Left lung (tissue), 4 donors: ENCODE measurements at regions not wholly inside any gene's neighbourhood (a gene's known extent, or its start where the extent isn't known, plus 50 kb on each side); places are given as distances from the start of the nearest gene placed in this dataset.

ENCODE experiments used
- ATAC-seq: fragments of 200-7000 bp; cut with Tn5 transposase; one replicate; pipeline ENCODE4 v1.9.1; 2020; ENCODE audit warnings: moderate library complexity
- DNase-seq, 4 donors: peaks; one replicate each; pipeline ENCODE4 v3.0.0-alpha.2; 2013 to 2020
- H3K27ac ChIP-seq, 2 donors: fragments of 200-600 bp; sonication (generic) in 1 of 2; one replicate each; pipeline versions ENCODE4 v1.5.0 to v1.8.0; 2020 to 2021
- H3K27me3 ChIP-seq, 2 donors: fragments of 200-600 bp; sonication (generic) in 1 of 2; one replicate each; pipeline versions ENCODE4 v1.5.0 to v1.8.0; 2020 to 2021
- H3K36me3 ChIP-seq, 2 donors: fragments of 200-600 bp; sonication (generic) in 1 of 2; one replicate each; pipeline versions ENCODE4 v1.5.0 to v1.8.0; 2020 to 2021
- H3K4me1 ChIP-seq, 2 donors: fragments of 200-600 bp; one replicate each; pipeline ENCODE4 v1.8.0; 2021
- H3K4me3 ChIP-seq, 2 donors: fragments of 200-600 bp; sonication (generic) in 1 of 2; one replicate each; pipeline versions ENCODE4 v1.5.0 to v1.8.0; 2020 to 2021; ENCODE audit warnings: mild to moderate bottlenecking in 1 of 2
- H3K9me3 ChIP-seq, 2 donors: fragments of 200-600 bp; sonication (generic) in 1 of 2; one replicate each; pipeline versions ENCODE4 v1.5.0 to v1.8.0; 2020 to 2021
- CTCF ChIP-seq, 2 donors: fragments of 200-600 bp; sonication (generic) in 1 of 2; IDR thresholded peaks; one replicate each; pipeline versions ENCODE4 v1.5.0 to v1.8.0; 2021; ENCODE audit warnings: antibody characterized with exemption in 2 of 2
- intact Hi-C, 2 donors: fragments of 100-400 bp; cut with DNase I; formaldehyde crosslinking; loops; one replicate each; pipeline versions ENCODE4 v1.11.2 to v1.14.2; 2022
- donor health status: DM: no; HTN: yes; CAD: no.
- donor health status: DM: no; HTN: no; CAD: no.

DNA sequence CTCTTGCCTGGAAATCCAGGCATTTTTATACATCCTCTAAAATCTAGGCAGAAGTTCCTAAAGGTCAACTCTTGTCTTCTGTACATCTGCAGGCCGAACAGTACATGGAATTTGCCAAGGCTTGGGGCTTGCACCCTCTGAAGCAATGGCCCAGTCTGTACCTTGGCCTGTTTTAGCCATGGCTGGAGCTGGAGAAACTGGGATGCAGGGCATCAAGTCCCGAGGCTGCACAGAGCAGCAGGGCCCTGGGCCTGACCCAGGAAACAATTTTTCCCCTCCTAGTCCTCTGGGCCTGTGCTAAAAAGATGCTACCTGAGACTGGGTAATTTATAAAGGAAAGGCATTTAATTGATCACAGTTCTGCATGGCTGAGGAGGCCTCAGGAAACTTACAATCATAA is 520.8 kb upstream of the MIR17HG start:
- intact Hi-C loops: no loop called here
- no peak for DNase-seq
- Histone ChIP-seq H3K4me1 (no peaks in the 10 kb centered on the region), H3K27ac (no peak overlapping the region), H3K4me3 (no peak overlapping the region), H3K27me3 (no peaks in the 10 kb centered on the region), H3K9me3 (peaks cover 0 to 5% of the 10 kb centered on the region in 2 donors), H3K36me3 (no peaks in the 10 kb centered on the region)
- no peak for TF ChIP-seq CTCF (IDR thresholded peaks at IDR 0.05)
- ATAC-seq: no peak

DNA sequence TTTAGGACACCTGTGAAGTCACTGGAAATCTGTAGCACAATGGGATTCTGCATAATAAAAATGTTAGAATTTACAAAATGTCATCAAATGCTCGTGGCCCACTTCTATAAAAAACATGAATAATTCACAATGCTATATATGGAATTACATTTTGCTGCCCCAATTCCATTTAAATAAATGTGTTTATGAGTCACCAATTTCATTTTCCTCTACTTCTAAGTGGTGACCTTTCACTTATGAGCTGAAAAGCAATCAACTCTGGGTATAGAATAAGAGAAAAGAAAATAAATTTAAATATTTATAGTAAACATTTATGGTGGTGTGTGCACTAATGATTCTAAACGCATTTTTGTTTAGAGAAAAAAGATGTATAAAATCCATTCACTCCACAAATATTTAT is 516.7 kb upstream of the MIR17HG start:
- Histone ChIP-seq H3K27ac (no peak overlapping the region), H3K27me3 (no peaks in the 10 kb centered on the region), H3K4me3 (no peak overlapping the region), H3K4me1 (no peaks in the 10 kb centered on the region), H3K9me3 (peaks cover 0 to 5% of the 10 kb centered on the region in 2 donors), H3K36me3 (no peaks in the 10 kb centered on the region)
- TF ChIP-seq CTCF (IDR thresholded peaks at IDR 0.05): no peak
- intact Hi-C loops: no loop called here
- DNase-seq (no peak), ATAC-seq (no peak)

DNA sequence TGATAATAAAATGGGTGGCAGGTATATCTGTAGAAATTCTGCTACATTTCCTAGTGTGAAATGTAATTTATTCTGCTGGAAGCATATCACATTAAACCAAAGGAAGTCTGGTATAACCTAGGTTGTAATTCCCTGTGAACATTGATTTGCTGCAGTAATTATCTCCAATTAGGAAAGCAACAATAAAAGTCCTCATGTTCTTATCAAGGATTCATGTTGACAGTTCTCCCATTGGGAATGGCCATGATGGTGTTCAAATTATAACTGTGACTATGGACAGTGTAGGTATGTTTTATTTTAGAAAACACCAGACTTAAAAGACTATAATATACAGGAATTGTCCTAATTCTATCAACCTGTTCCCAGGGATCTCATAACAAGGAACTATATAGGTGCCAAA is 513.5 kb upstream of the MIR17HG start:
- Histone ChIP-seq H3K9me3 (no peaks in the 10 kb centered on the region), H3K27me3 (no peaks in the 10 kb centered on the region), H3K4me1 (no peaks in the 10 kb centered on the region), H3K36me3 (no peaks in the 10 kb centered on the region), H3K4me3 (no peak overlapping the region), H3K27ac (no peak overlapping the region)
- ATAC-seq: no peak
- intact Hi-C loops: no loop called here
- DNase-seq: no peak
- no peak for TF ChIP-seq CTCF (IDR thresholded peaks at IDR 0.05)

GRCh38 chr13:90834700-90835099 is 512.8 kb upstream of the MIR17HG start:
- no peaks in the 10 kb centered on the region for H3K9me3 ChIP-seq
- no peaks in the 10 kb centered on the region for H3K27me3 ChIP-seq
- H3K4me3 ChIP-seq: no peak overlapping the region
- H3K36me3 ChIP-seq: no peaks in the 10 kb centered on the region
- no peak overlapping the region for H3K27ac ChIP-seq
- no peak for ATAC-seq
- intact Hi-C loops: no loop called here
- no peaks in the 10 kb centered on the region for H3K4me1 ChIP-seq
- TF ChIP-seq CTCF (IDR thresholded peaks at IDR 0.05): no peak
- no peak for DNase-seq

- ATAC-seq (no peak), DNase-seq (no peak)
- H3K4me1 ChIP-seq: no peaks in the 10 kb centered on the region
- intact Hi-C loops: no loop called here
- no peak overlapping the region for H3K27ac ChIP-seq
- no peak for TF ChIP-seq CTCF (IDR thresholded peaks at IDR 0.05)
- no peaks in the 10 kb centered on the region for H3K27me3 ChIP-seq
- no peak overlapping the region for H3K4me3 ChIP-seq
- no peaks in the 10 kb centered on the region for H3K9me3 ChIP-seq
- no peaks in the 10 kb centered on the region for H3K36me3 ChIP-seq
Measured at GRCh38 chr13:90835826-90836225, 511.7 kb upstream of the MIR17HG start.
